HPDE6-E6E7 (cell line): ENCODE measurements at regions not wholly inside any gene's neighbourhood (a gene's known extent, or its start where the extent isn't known, plus 50 kb on each side); places are given as distances from the start of the nearest gene placed in this dataset.

ENCODE experiments used
- DNase-seq: peaks from one replicate; pipeline ENCODE4 v3.0.0; 2011; ENCODE audit warnings: missing footprints; ENCODE audit errors: extremely low spot score

DNA sequence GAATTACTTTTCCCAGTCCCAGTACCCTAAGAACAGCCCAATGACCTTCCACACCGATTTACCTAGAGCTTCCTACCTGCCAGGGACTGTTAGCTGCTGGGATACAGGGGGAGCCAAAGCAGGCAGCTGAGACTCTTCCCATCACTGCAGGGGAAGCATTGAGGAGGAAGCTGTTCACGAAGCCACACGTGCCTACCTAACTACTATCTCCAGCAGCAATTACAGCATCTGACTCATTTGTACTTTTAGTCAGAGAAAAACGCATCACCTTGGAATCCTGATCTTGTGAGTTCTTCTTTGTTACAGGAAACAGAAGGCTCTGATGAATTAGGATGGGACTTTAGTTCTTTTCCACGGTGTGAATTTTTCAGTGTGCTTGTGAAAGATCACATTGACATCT lies 113.7 kb upstream of the DHX40 start:
- DNase-seq: peak; percentile 77

DNA sequence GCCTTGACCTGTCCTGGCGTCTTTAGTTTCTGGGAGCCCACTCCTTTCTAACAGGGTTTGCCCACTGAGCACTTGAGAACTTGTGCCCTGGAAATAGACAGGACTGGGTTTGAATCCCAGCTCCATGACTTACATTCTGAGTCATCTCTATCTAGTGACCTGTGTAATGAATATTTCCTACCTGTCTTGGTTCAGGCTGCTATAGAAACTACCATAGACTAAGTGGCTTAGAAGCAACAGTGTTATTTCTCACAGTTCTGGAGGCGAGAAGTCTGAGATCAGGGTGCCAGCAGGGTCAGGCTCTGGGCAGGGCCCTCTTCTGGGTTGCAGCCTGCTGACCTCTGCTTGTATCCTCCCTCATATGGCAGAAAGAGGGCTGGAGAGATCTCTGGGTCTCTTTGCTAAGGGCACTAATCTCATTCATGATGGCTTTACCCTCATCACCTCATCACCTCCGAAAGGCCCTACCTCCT lies 110.7 kb upstream of the DHX40 start:
- no peak for DNase-seq

DNA sequence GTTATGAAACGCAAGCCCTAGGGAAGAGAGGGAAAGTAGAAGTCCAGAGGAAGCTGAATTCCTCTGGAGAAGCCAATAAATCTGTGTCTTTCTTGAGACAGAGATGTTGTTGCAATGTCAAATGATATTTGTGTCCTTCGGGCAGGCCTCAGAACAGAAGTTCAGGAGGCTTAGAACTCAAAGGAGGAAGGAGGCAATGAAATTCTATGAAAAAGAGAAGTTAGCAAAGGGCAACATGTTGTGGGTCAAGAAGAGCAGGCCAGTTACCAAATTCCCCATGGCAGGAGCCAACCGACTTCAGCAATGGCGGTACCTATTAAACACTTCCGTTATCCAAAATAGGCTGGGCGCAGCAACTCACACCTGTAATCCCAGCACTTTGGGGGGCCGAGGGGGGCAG lies 109.0 kb upstream of the DHX40 start:
- DNase-seq: no peak

DNA sequence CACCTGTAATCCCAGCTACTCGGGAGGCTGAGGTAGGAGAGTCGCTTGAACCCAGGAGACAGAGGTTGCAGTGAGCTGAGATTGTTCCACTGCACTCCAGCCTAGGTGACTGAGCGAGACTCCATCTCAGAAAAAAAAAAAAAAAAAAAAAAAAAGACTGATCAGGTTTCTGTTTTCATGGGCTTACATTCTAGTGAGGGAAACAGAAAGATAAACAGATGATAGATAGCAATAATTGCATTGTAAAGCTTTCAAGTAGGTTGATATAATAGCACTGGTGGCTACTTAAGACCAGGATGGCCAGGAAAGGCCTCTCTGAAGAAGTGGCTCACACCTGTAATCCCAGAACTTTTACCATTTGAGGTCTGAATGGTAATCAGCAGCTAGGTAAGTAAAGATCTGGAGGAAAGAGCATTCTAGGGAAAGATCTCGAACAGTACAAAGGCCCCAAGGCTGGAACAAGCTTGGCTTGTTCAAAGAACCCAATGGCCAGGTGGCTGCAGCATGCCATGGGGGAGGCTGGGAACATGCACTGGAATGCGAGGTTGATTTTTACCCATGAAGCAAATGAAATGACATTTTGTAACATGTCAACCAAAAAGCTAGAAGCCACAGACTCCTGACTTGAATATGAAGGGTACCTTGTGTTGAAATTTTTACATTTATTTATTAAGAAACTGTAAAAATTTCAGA lies 108.3 kb upstream of the DHX40 start:
- DNase-seq: no peak

DNA sequence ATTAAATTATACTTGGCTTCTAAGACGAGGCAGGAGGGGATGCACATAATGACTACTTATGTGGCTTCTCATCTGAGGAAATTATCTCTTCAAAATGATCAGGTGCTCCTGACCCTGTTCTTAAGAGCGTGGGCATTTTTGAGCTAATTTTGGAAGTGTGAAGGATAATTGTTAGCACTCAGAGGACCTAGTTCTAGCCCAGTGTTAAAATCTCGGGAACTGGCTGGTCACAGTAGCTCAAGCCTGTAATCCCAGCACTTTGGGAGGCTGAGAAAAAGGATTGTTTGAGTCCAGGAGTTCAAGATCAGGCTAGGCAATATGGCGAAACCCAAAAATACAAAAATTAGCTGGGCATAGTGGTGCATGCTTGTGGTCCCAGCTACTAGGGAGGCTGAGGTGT lies 103.0 kb upstream of the DHX40 start:
- no peak for DNase-seq

DNA sequence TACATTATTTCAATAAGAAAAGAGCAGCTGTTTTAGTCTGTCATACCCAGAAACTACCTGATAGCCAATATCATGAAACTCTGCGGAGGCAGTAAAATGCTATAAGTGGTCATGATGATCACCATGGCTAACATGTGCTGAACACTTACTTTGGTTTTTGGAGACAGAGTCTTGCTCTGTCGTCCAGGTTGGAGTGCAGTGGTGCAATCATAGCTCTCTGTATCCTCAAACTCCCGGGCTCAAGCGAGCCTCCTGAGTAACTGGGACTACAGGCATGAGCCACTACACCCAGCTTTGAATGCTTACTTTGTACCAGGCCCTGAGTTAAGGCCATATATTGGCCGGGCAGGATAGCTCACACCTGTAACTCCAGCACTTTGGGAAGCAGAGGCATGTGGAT lies 101.2 kb upstream of the DHX40 start:
- no peak for DNase-seq

DNA sequence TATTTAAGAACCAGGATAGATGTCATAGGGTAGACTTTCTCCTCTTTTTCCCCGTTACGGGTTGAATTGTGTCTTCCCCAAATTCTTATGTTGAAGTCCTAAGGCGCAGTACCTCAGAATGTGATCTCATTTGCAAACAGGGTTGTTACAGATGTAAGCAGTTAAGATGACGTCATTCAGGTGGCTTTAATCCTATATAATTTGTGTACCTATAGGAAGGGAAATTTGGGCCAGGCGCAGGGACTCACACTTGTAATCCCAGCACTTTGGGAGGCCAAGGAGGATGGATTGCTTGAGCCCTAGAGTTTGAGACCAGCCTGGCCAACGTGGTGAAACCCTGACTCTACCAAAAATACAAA lies 99.5 kb upstream of the DHX40 start:
- DNase-seq: no peak

DNA sequence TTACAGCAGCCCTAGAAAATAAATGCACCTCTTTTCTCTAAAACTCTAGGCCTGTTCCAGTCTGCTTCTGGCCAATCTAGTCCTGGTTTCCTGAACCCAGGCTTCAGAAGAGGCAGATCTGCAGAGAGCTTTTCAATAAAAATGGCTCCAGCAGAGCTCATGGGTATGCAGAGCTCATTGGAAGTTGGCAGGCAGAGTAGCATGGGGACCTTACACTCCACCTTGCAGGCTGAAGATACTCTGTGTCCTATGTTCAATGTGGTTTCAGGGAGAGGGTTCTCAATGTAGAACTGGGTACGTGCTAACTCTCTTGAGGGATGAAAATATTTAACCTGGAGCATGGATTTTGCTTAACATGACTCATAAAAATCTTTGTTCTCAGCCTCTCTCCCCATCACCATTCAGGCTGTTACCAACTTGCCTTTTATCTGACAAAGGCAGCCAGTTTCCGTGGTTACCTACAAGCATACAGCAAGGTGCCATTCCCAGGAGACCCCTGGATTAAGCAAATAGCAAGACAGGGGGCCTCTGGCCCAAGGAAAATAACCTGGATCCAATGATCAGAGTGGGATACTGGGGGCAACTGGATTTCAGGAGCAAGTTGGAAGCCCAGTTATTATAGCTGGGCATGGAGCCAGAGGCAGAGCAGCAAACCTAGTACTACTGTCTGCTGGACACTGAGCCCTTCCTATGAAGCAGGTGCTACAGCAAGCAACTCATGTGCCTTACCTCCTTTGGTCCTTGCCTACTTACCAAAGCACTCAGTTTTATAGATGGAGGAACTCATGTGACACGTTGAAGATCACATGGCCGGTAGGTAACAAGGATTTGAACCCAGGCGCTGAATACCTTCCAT lies 98.2 kb upstream of the DHX40 start:
- no peak for DNase-seq

DNA sequence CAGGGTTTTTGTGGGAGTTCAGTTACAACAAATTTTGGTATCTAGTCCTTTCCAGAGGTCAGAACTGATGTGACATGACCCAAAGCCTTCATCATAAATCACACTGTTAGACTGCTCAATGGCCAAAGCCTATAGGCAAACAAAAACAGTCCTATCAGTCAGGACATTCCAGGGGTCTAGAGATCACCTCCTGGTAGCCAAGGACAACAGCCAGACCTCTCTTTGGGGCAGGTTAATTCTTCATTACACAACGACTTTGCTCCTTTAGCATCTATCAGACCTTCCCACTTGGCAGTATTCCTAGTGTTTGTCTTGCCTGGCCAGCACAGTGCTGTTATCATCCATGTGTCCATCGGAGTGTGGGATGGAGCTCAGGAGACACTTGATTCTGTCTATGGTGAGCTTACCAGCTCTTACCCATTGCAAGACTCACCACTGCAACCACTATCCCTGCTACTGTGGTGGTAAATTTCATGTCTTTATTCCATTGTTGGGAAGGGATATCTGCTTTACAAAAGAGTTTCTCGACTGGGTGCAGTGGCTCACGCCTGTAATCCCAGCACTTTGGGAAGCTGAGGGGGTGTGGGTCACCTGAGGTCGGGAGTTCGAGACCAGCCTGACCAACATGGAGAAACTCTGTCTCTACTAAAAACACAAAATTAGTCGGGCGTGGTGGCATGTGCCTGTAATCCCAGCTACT lies 95.5 kb upstream of the DHX40 start:
- no peak for DNase-seq

DNA sequence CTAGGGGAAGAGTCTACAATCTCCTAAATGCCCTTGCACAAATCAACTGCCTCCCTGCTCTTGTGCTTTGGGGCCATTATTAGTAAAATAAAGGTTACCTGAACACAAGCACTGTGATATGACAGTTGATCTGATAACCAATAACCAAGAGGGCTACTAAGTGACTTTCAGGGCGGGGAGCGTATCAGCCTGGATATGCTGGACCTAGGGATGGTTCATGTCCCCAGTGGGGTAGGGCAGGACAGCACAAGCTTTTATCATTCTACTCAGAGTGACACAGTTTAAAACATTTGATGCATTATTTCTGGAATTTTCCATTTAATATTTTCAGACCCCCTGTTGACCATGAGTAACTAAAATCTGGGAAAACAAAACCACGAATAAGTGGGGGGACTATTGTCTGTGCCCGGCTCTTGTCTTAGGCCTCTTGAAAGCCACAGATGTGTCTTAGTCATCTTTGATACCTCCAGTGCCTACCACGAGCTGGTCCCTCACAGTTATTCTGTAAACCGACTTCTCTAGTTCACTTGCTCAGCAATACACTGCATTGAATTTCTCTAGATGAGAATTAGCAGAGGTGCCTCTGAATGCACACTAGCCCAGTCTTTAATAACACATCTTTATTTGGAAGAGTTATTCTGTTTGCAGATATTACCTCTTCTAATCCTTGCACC lies 94.6 kb upstream of the DHX40 start:
- DNase-seq: no peak

DNA sequence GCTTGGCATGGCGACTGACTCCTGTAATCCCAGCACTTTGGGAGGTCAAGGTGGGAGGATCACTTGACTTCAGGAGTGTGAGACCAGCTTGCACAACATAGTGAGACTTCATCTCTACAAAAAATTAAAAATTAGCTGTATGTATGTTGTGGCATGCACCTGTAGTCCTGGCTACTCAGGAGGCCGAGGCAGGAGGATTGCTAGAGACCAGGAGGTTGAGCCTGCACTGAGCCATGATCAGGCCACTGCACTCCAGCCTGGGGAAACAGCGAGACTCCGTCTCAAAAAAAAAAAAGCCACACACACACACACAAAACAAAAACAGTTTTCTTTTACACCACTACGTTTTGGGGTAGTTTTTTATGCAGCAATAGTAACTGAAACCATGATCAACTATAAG lies 89.0 kb upstream of the DHX40 start:
- no peak for DNase-seq

DNA sequence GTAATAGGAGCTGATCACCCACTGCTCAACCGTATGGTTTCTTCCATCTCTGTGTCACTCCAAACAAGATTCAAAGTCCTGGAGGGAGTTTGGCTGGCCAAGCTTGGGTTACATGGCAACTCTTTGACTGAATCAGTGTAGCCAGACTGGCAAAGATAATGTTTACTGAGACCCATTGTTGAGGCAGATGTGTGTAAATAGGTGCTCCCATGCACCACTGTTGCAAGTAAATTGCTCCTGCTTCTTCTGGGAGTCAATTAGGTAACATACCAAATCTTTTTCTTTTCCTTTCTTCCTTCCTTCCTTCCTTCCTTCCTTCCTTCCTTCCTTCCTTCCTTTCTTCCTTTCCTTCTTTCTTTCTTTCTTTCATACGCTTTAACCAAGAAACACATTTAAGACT lies 86.3 kb upstream of the DHX40 start:
- no peak for DNase-seq

DNA sequence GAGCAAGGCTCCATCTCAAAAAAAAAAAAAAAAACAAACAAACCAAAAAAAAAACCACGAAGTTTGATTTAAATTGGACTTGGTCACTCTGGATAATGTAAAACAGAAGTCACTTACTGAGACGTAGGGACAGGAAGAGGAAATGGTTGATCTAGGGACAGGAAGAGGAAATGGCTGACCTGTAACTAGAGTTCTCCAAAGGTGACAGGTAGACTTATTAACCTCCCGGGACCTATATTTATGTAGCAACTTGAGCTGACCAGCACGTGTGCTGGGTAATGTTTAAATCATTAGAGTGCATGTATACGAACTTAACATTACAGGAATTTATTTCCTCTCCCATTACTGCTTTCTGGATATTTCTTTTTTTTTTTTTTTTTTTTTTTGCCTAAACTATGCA lies 81.5 kb upstream of the DHX40 start:
- no peak for DNase-seq

DNA sequence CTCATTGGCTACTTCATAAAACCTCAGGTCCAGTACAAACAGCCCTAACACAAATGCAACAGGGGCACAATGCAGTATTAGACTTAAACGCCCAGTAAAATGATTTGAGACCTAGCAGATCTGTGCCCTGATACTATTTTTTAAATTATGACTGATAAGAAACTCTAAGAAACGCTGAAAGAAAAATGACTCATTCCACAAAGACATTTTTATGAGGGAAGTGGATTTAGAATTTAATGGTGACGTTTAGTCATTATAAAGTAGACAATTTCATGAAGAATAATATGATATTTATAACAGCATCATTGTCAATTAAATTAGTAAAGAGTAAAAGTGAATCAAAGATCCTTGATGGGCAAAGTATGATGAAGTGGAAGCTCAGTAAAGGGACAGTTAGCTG lies 80.4 kb upstream of the DHX40 start:
- DNase-seq: no peak

DNA sequence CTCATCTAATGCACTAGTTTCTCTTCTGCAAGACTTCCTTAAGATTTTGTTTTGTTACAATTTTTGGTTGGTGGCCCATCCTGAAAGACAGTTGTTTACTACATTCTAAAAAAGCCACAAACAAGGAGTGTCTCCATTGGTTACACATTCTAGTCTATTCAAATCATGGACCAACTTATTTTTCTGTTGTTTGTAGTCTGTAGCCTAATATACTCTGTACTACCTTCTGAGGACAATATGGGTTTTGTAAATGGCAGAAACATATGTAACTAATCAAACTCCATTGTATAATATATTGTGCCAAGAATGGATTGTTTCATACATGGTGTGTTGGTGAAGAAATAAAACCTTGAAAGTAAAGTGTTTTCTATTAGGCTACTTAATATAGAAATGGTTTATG lies 79.5 kb upstream of the DHX40 start:
- no peak for DNase-seq

DNA sequence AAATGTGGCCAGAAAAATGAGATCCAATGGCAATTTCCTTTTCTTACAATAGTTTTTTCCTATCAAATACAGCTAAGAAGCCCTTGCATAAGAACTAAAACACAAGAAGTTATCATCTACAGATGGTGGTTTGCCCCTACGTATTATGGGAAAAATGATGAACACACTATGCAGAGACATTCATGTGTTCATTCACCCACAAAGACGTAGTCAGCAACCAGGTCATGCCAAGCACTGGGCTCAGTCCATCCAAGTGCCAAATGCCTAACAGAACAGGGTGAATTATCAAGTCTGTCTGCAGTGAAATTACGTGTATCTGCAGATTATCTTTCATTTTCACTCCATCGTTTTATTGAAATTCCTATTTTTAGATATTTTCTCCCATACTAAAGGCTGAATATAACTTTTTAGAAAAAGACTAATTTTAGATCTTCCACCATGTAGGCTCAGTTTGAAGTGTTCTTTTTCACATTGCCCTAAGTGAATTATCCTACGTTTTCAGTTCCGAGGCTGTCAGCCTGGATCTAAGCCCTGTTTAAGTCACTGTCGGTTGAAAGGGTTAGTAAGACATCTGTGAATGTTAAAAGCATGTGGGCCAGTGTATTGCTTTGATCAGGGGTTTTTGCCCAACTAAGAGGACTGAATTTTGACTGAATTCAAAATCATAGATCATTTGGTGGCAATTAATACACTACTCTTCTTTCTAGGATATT lies 78.1 kb upstream of the DHX40 start:
- DNase-seq: no peak

DNA sequence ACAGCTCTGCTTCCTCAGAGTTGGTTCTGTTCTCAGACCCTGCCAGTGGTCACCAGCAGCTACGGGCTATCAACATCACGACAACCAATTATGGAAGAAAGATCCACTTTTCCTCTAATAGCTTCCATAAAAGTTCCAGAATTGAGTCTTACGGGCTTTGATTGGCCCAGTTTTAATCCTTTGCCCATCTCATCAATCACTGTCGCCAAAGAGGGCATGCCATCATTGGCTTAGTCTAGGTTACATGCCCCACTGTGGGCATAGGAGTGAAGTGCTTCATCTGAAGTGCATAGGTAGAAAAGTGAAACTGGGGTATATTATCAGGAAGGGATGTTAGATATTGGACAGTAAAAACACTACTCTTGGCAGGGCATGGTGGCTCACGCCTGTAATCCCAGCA lies 76.6 kb upstream of the DHX40 start:
- DNase-seq: no peak

DNA sequence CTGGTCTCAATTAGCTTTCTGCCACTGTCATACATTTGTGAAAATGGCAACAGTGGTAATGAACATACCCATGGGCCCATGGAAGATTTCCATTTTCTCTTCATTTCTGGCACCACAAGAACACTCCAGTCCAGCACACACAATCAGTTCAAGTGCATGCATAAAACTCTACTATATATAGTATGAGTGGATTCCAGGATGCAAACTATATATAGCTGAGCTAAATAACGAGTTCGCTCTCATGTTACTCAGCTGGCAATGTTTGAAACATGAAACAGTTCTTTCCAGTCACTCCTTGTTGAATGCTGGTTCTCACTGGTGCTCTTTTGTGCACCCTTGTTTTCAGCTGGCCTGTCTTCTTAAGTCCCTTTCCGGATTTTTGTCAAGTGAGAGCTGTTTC lies 75.2 kb upstream of the DHX40 start:
- DNase-seq: no peak

DNA sequence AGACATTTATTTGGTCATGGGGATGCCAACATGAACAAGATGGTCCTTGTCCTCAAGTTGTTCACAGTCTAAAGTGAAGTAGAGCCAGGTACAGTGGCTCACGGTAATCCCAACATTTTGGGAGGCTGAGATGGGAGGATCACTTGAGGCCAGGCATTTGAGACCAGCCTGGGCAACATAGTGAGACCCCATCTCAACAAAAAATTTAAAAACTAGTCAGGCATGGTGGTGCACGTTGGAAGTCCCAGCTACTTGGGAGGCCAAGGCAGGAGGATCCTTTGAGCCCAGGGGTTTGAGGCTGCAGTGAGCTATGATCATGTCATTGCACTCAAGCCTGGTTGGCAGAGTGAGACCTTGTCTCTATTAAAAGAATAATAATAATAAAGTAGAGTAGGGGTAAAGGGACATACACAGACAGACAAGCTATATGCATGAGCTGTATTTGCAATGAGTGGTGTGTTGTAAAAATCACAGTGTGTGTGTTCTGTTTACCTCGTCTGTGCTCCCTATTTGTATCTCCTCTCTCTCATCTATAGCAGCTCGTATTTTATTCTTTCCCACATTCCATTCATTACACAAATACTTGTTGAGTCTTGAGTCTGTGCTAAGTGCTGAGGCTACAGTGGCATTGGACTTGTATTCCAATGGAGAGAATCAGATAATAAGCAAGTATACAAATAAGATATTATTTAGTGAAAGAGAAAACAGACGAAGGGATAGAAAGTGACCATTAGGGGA lies 73.9 kb upstream of the DHX40 start:
- no peak for DNase-seq

DNA sequence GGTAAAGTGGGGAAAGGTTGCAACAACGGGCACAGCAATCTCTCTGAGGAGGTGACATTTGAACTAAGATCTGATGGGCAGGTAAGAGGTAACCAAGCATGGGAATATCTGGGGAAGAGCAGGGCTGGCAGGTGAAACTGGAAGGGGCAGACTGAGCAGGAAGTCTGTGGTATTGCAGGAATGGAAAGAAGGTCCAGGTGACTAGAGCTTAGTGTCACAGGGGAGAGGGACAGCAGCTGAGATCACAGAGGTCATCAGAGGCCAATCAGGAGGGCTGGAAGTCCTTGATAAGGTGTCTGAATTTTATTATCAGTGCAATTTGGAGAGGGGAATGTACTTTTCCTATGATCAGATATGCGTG lies 73.3 kb upstream of the DHX40 start:
- no peak for DNase-seq

DNA sequence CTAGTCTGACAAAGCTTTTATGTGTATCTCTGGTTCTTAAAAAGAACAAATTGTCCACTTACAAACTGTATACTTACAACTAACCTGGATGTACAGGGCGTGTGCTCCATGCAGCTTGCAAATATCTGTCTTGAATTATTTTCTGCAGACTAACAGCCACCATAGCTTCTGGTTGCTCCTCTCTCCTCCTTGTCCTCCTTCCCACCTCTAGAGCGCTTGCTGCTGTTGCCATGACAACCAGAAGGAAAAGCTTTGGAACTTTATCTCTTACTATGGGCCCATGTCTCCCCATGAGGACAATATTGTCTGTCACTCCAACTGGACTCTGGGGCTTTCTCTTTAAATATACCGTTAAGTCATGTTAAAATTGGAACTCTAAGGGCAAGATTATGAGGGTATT lies 71.5 kb upstream of the DHX40 start:
- no peak for DNase-seq
